GM19351 (cell line): ENCODE measurements at regions not wholly inside any gene's neighbourhood (a gene's known extent, or its start where the extent isn't known, plus 50 kb on each side); places are given as distances from the start of the nearest gene placed in this dataset.
"Not testable (repeated sequence)": the region's sequence is repeated elsewhere in the genome, so short reads cannot be mapped to it uniquely, and the experiment has no call there.

ENCODE experiments used
- ATAC-seq: cut with Tn5 transposase; IDR thresholded peaks from one replicate; pipeline ENCODE4 v1.9.1; 2021; ENCODE audit warnings: mild to moderate bottlenecking, moderate library complexity; ENCODE audit not compliant: unreplicated experiment

DNA sequence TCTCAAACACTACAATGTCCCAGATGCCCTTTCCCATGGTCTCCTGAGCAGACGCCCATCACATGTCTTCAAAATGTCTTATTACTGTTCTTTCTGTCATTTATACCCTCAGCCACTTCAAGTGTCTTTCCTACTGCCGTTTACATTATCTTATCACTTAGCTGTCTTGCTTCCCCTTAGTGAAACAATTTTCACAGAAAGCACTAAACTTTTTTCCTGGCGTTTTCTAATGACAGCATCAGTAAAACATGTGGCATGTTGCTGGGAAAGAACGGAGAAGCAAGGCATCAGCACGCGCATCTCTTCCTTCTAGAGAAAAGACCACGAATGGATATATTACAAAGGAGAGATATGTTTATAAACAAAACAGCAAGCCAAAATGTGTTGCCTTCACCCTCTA lies 189.7 kb upstream of the SLIT2 start:
- no peak for ATAC-seq

DNA sequence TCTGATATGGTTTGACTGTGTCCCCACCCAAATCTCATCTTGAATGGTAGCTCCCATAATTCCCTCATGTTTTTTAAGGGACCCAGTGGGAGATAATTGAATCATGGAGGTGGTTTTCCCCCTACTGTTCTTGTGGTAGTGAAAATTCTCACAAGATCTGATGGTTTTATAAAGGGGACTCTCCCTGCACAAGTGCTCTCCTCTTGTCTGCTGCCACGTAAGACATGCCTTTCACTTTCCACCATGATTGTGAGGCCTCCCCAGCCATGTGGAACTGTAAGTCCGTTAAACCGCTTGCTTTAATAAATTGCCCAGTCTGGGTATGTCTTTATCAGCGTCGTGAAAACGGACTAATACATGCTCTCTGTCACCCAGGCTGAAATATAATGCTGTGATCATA lies 200.9 kb upstream of the SLIT2 start:
- ATAC-seq = no peak

DNA sequence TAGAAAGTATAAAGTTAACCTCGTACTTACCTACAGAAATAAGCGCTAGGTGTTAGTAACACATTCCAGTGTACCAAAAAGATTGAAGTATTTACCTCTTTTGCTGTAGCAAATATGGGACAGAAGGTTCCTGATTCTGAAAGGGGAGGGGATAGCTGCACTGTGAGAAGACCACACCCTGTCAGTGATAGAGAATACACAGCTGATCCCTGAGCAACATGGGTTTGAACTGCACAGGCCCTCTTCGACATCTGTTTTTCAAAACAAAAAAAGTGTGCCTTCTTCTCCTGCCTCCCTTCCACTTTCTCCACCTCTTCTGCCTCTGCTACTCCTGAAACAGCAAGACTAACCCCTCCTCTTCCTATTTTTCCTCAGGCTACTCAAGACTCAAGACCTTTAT lies 201.8 kb upstream of the SLIT2 start:
- ATAC-seq = no peak

DNA sequence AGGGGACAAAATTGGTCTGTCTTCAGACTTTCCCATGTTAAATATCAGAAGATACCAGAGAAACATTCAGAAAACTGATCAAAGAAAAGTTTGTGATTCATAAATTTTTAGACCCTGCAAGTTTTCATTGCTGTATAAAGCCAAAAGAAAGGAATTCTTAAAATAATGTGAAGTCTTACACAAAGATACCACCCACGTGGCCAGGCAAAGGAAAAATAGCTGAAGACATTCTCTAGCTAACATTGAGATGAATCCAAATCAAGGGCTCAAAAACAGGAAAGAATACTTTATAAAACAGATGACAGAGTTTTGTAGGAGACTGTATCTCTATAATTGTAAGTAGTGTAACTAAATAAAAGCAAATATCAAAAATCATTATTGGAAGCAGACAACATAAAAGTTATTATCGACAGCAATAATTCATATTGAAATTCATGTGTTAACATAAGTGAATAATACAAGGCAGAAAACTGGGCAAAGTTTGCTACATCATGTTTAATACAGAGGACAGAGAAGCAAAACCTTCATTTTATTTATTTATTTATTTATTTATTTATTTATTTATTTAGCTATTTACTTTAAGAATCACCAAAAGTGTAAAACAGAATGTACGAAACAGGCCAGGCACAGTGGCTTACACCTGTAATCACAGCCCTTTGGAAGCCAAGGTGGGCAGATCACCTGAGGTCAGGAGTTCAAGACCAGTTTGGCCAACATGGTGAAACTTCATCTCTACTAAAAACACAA lies 204.6 kb upstream of the SLIT2 start:
- ATAC-seq = no peak

DNA sequence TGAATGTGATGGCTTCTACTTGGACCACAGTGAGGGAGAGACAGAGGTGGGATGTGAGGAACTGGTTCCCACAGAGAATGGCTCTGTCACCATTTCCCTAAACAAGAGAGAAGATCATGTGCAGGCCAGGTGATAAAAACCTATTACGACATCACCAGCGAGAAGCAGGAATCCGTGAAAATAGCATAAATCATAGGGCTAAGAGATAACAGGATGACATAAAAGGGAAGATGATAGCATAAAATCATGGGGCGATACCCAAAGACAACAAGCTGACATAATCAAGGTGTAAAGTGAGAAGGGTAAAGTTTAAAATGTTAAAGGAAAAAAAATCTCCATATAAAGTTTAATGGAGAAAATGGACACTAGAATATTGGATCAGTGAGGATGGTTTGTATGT lies 205.5 kb upstream of the SLIT2 start:
- ATAC-seq = no peak

DNA sequence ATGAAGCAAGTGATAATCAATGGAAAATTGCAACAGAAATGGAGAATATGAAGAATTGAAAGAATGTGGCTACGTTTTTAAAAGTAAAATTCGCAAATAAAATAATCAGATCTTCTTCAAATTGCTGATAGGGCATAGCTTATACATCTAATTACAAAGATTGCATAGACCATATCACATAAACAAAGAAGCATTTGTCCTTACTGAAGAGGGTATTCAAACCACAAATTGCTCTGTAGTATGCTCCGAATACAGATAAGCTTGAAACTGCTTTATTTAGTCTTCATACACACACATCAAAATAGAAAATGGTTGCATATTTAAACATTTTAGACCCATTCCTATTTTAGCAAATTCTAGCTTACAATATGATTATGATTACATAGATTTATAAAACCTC lies 206.7 kb upstream of the SLIT2 start:
- no peak for ATAC-seq

DNA sequence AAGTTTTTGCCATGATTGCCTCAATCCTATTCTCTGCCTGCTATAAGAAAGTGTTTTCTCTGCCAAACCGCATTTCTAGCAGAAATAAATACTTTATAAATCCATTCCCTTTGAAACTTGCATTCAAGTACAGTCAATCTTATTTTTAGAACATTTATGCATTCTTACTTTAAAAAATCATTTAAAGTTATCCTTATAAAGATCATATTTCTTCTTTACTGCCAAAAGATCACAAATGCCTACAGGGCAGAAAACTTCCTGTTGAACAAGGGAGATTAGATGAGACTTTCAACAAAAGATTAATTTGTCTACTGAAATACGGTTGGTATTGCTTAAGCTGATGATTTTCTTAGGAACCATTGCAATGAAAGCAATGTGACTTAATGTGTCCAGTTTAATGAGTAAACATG lies 207.2 kb upstream of the SLIT2 start:
- ATAC-seq = no peak

DNA sequence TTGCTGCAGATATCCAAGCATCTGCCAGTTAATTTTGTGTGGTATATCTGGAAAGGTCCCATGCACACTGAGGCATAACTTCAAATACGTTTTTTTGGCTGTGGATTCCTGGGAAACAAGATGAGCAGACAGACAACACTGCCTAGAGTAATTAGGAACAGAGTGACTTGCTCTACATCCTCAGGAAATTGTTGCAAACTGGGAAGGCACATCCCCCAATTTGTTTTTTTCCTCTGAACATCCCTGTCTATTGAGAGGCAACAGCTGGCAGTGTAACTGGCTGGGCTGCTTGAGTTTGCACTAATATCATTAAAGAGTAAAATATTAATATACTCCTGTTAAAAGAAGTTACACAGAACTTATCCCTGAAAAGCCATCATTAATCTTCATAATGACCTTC lies 207.7 kb upstream of the SLIT2 start:
- ATAC-seq = no peak

DNA sequence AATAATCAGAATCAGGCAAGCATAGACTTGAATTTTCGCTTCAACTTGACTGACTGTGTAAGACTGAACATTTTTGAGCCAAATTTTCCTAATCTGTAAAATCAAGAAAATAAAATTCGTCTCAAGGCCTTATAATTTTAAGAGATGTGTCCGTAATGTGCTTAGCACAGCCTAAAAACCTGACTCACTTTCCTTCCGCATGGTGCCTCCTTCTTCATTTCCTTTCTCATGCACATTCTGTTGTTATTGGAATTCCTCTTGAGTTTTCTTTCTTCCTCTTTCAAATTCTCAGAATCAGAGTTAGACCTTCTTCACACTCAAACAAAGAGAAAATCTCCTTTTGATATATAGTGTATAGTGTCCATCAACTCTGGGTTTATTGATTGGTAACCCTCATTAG lies 208.9 kb upstream of the SLIT2 start:
- no peak for ATAC-seq

DNA sequence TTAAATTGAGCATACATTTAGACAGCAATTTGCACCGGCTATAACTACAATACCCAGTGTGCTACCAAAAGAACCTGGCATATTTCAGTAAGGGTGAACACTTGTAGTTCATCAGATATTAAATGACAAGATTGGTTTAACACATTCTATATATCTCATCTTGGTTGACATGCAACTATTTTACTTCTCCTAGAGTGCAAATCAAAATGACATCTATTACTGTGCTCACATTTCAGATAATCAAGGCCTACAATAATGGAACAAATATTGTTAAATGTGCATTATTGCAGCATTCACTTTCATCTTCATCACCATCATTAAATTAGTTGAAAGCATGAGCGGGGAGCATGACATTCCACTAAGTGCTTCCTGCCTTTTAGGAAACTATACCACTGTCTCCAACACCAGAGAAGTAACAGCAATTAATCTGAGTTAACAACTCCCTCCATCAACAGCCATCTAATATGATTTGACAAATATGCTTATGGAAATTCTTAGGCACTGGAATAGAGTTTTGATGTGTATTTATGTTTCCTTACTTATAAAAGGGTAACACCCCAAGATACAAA lies 209.8 kb upstream of the SLIT2 start:
- ATAC-seq = no peak

DNA sequence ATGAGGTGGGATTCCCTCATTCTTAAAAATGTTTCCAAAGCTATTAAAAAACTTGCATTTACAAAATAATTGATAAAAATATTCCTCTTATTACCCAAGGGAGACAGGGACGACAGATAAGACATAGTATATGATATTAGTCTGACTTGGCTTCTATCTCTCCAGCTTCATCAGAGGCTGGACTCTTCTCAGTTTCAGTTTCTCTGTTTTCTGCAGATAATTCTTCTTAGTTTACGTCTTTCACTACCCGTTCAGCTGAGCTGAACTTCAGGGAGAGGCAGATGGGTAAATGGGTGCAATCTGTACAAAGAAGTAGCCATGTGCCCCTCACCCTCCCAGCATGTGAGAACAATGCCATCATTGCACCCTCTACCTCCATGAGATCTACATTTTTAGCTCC lies 214.0 kb upstream of the SLIT2 start:
- ATAC-seq = no peak

DNA sequence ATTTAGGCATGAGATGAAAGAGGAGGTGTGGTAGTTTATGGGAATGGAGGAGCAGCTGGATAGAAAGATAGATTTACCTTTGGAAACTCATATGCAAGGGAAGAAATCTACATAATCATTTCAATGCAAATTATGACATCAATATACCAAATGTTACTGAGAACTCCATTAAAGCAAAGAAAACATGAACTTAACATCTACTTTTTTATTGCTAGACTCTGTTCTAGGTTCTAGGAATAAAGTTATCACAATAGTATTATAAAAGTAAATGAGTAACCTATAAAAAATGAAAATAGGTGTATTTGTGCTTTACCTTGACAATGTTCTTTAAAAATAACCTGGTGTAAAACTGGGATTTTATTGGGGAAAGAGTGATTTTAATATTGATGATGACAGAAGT lies 221.6 kb upstream of the SLIT2 start:
- no peak for ATAC-seq

DNA sequence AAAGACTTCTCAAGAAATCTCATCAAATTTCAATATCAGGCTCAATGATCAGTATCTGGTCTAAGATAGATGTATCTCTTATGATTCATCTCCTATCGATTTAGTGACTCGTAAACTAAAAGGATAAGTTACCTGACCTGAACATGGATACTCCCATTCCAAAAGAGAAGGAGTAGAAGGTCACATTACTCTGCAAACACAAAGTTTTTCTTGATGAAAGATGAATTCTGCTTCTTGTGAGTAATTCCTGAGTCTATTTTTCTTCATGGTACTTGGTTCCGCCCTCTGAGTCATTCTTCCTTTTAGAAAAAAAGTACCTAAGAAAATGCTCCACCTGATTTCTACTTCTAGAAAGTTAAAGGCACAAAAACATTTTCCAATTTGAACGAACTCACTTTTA lies 223.1 kb upstream of the SLIT2 start:
- no peak for ATAC-seq

DNA sequence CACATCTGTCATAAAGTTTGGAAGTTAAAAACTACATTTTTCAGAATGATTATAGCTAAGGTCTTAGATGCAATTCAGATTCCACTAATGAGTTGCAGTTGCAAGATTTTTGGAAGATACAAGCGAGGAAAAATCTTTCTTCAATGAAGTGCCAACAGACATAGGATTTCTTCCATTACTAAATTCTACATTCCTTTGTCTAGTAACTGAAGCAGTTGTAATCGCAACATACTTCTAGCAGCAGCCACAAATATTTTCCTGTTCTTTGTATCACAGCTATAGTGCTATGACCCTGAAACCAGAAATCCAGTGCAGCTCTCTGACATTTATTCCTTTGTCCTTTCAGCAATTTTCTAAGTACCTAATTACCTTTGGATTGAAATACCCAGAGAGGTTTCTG lies 225.2 kb upstream of the SLIT2 start:
- no peak for ATAC-seq

DNA sequence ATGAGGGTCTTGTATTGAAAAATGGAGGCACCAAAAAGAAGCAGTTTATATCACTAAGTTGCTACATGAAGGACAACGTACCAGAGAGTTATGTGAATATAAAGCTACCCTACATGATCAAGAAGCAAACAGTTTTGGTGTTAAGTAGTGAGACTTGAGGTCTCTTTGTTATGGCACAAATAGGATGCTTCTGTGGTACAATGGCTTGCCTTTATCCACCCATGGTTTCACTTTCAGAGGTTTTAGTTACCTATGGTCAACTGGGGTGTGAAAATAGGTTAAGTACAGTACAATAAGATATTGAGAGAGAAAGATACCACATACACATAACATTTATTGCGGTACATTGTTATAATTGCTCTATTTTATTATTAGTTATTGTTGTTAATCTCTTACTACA lies 229.2 kb upstream of the SLIT2 start:
- ATAC-seq = no peak

DNA sequence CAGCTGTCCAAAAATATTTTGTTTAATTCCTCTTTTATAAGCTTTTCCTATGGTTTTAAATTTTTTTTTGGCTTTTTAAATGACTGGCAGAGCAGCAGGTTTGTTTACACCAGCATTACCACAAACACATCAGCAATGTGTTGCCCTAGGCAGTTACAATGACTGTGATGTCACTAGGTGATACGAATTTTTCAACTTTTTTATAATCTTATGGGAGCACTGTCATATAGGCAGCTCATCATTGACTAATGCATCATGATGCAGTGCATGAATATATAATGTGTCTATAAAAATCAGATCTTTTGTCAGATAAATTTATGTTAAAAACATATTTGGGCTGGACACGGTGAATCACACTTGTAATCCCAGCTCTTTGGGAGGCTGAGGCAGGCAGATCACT lies 231.6 kb upstream of the SLIT2 start:
- no peak for ATAC-seq

DNA sequence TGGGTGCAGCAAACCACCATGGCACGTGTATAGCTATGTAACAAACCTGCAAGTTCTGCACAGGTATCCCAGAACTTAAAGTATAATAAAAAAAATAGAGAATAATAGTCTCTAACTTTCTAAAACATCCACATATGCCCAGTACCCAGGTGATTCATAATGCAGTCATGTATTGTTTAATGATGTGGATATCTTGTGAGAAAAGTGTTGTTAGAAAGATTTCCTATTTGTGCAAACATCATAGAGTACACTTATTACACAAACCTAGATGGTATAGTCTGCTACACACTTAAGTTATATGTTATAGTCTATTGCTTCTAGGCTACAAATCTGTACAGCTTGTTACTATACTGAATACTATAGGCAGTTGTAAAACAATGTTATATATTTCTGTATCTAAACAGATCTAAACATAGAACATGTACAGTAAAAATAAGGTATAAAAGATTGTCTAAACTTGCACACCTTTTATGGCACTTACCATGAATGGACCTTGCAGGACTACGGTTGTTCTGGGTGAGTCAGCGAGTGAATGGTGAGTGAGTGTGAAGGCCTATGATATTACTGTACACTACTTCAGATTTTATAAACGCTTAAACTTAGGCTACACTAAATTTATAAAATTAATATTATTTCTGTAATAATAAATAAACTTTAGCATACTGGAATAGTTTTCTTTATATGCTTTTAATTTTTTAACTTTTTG lies 232.2 kb upstream of the SLIT2 start:
- ATAC-seq = no peak

DNA sequence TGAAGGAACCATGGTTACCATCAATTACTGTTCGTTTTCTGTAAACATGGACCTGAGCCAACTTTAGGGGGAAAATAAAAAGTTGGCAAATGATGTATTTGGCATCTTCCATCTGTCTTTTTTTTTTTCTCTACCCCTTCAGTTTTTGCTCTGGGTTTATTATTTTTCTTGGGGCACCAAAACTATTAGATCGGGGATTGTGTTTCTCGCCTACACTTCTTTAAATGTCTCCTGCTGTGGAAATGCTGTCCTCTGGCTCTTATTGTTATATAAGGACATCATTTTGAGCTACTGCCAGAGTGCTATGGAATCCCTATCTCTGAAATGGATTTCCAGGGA lies 234.0 kb upstream of the SLIT2 start:
- ATAC-seq = no peak

DNA sequence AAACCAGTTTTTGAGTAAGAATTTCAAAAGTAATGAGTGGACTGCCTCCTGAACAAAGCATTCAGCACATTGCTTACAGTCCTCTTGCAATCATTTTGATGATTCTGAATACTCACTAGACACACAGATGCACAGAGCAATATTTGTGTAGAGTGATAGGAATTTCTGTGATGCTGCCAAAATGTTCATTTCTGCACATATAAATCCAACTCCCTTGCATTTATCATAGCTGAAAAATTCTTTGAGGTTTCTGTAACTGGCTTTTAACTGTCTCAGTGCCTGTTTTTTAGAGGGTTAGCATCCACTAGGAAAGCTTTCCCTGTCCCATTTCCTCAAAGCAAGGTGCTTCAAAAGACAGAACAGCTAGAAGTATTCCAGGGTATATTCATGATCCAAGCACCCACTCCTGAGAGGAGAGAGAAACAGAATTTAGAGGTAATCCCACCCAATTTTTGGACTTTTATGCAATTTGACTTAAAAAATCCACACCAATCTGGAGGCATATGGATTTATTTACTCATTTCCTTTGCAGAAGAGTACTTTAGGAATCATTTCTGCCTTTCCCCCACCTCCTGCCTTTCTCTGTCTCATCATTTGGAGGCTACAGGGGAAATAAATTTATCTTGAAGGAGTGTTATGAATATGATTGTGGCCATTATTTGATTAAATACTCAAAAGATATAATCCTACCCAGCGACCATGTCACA lies 234.5 kb upstream of the SLIT2 start:
- no peak for ATAC-seq

DNA sequence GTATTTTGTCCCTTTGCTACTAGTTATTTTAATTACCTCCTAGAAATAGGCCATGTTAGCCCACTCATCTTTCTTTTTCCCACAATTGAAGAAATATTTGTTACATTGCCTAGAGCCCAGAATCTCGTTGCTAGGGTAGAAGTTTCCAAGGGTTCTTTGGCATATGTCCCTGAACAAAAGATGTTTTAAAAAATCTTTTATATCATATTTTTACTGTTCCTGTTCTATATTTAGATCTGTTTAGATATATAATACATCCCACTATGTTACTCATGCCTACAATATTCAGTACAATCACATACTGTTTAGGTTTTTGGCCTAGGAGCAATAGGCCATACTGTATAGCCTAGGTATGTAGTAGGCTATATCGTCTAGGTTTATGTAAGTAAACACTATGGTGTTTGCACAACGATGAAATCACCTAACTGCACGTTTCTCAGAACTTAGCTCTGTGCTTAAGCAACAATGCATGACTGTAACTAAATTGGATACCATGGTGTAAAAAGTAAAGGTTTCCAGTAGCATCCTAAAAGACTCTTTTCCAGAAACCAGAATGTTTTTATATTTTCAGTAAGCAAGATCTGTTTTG lies 236.0 kb upstream of the SLIT2 start:
- no peak for ATAC-seq

DNA sequence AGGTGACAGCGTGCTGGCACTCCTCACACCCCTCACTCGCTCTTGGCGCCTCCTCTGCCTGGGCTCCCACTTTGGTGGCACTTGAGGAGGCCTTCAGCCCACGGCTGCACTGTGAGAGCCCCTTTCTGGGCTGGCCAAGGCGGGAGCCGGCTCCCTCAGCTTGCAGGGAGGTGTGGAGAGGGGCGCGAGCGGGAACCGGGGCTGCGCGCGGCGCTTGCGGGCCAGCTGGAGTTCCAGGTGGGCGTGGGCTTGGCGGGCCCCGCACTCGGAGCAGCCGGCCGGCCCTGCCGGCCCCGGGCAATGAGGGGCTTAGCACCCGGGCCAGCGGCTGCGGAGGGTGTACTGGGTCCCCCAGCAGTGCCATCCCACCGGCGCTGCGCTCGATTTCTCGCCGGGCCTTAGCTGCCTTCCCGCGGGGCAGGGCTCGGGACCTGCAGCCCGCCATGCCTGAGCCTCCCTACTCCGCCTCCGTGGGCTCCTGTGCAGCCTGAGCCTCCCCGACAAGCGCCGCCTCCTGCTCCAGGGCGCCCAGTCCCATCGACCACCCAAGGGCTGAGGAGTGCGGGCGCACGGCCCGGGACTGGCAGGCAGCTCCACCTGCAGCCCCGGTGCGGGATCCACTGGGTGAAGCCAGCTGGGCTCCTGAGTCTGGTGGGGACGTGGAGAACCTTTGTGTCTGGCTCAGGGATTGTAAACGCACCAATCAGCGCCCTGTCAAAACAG lies 247.7 kb upstream of the SLIT2 start:
- ATAC-seq = not testable (repeated sequence)
